HUDEP-2 (cell line): ENCODE measurements at regions not wholly inside any gene's neighbourhood (a gene's known extent, or its start where the extent isn't known, plus 50 kb on each side); places are given as distances from the start of the nearest gene placed in this dataset.

Experiments
- DNase-seq, 76 experiments: peaks; one replicate each; lab custom pipeline; 2025; ENCODE audit not compliant: unreplicated experiment in 76 of 76; lab: John Stamatoyannopoulos, UW

GRCh38 chr6:142500250-142500786 is 198.5 kb downstream of the ADGRG6 start:
- DNase-seq, result no peak

- no peak for DNase-seq
Measured at GRCh38 chr6:142501795-142502194, 200.0 kb downstream of the ADGRG6 start.

GRCh38 chr6:142507065-142507464 is 205.3 kb downstream of the ADGRG6 start:
- no peak for DNase-seq

- no peak for DNase-seq
Measured at GRCh38 chr6:142510211-142510610, 208.4 kb downstream of the ADGRG6 start.

GRCh38 chr6:142518126-142518525 is 216.3 kb downstream of the ADGRG6 start:
- no peak for DNase-seq

- DNase-seq, result no peak
Measured at GRCh38 chr6:142518761-142519160, 217.0 kb downstream of the ADGRG6 start.

- no peak for DNase-seq
Measured at GRCh38 chr6:142521791-142522190, 220.0 kb downstream of the ADGRG6 start.

GRCh38 chr6:142523515-142524375 is 221.9 kb downstream of the ADGRG6 start:
- DNase-seq, result no peak

- no peak for DNase-seq
Measured at GRCh38 chr6:142530566-142530965, 228.8 kb downstream of the ADGRG6 start.

GRCh38 chr6:142531727-142532126 is 229.9 kb downstream of the ADGRG6 start:
- DNase-seq, result no peak

- DNase-seq, result no peak
Measured at GRCh38 chr6:142534076-142534475, 232.3 kb downstream of the ADGRG6 start.

- no peak for DNase-seq
Measured at GRCh38 chr6:142534484-142534883, 232.7 kb downstream of the ADGRG6 start.

GRCh38 chr6:142537612-142538478 is 236.0 kb downstream of the ADGRG6 start:
- peak in 44 of 76 experiments; percentile 3 to 58 (median 17) for DNase-seq

- peak in 1 of 76 experiments; percentile 3 for DNase-seq
Measured at GRCh38 chr6:142542704-142543233, 241.0 kb downstream of the ADGRG6 start.

- no peak for DNase-seq
Measured at GRCh38 chr6:142543606-142544005, 241.8 kb downstream of the ADGRG6 start.

- no peak for DNase-seq
Measured at GRCh38 chr6:142544199-142544838, 242.5 kb downstream of the ADGRG6 start.

GRCh38 chr6:142545147-142545546 is 243.3 kb downstream of the ADGRG6 start:
- no peak for DNase-seq

- no peak for DNase-seq
Measured at GRCh38 chr6:142548566-142548965, 246.8 kb downstream of the ADGRG6 start.

- DNase-seq, result no peak
Measured at GRCh38 chr6:142550310-142551063, 248.7 kb downstream of the ADGRG6 start.

GRCh38 chr6:142551274-142551811 is 249.5 kb downstream of the ADGRG6 start:
- no peak for DNase-seq
